HepG2 (cell line): ENCODE measurements at regions not wholly inside any gene's neighbourhood (a gene's known extent, or its start where the extent isn't known, plus 50 kb on each side); places are given as distances from the start of the nearest gene placed in this dataset.

Source experiments
- ATAC-seq: fragments of 200-7000 bp; cut with Tn5 transposase; 3 replicates; pipeline ENCODE4 v1.9.1; 2020; ENCODE audit warnings: mild to moderate bottlenecking, moderate library complexity
- BruUV-seq: library from RNA; stranded (reverse); fragments of 400-500 nt; replicated peaks from 2 replicates; lab custom pipeline; 2021; lab: Mats Ljungman, UMichigan
- CTCF ChIA-PET: fragments of 300-600 bp; formaldehyde crosslinking; extraction: SDS; loops from one replicate; lab custom pipeline; 2021; ENCODE audit warnings: low total read pairs, inconsistent platforms, low intra/inter-chr PET ratio; lab: Yijun Ruan, JAX
- POLR2A ChIA-PET: fragments of 350-600 bp; sonication (Branson Sonifier 250); formaldehyde crosslinking; loops from one replicate; lab custom pipeline; 2020; ENCODE audit warnings: antibody characterized with exemption, inconsistent platforms; lab: Yijun Ruan, JAX
- DNase-seq: peaks from one replicate; pipeline ENCODE4 v3.0.0-alpha.2; 2015; ENCODE audit warnings: low spot score
- FAIRE-seq: peaks from 3 replicates; lab custom pipeline; 2011; peaks lifted over from hg19 to GRCh38; lab: Jason Lieb, UNC
- H2AFZ ChIP-seq: one replicate; pipeline ENCODE4 v1.6.1; 2011; ENCODE audit warnings: low read length, inconsistent platforms
- H3K27ac ChIP-seq: fragments of 300-600 bp; 3 replicates; pipeline ENCODE4 v1.8.0; 2011; ENCODE audit warnings: mixed run types, mild to moderate bottlenecking, mixed read lengths, low read length, inconsistent platforms; ENCODE audit not compliant: insufficient read depth; ENCODE audit errors: extremely low read length
- H3K27me3 ChIP-seq, 2 experiments: fragments of 200-600 bp in 1 of 2; 2 replicates in 1 of 2; 3 replicates in 1 of 2; pipeline versions ENCODE4 v1.6.0 to v1.8.0; 2011; ENCODE audit warnings: low read length in 2 of 2, mild to moderate bottlenecking in 2 of 2, moderate library complexity in 2 of 2, inconsistent platforms in 1 of 2; ENCODE audit not compliant: insufficient read depth in 2 of 2, control insufficient read depth in 1 of 2
- H3K36me3 ChIP-seq, 2 experiments: fragments of 200-600 bp in 1 of 2; replicated peaks in 1 of 2; 2 replicates in 1 of 2; 3 replicates in 1 of 2; pipeline versions ENCODE4 v1.5.1 to v1.8.0; 2011; ENCODE audit warnings: low read length in 2 of 2, inconsistent platforms in 1 of 2; ENCODE audit not compliant: insufficient read depth in 2 of 2, control insufficient read depth in 1 of 2
- H3K4me1 ChIP-seq: 2 replicates; pipeline ENCODE4 v1.5.1; 2012; ENCODE audit warnings: low read length, inconsistent platforms; ENCODE audit not compliant: insufficient read depth
- H3K4me2 ChIP-seq: 2 replicates; pipeline ENCODE4 v1.6.0; 2011; ENCODE audit warnings: low read depth, low read length, inconsistent platforms
- H3K4me3 ChIP-seq, 3 experiments: fragments of 200-600 bp in 1 of 3; sonication (generic), shearing (Covaris generic) in 1 of 3; replicated peaks in 1 of 3; 2 replicates each; pipeline ENCODE4 v1.5.1; 2011 to 2016; ENCODE audit warnings: low read length in 3 of 3, inconsistent platforms in 2 of 3, low read depth in 2 of 3, mild to moderate bottlenecking in 2 of 3, control low read depth in 1 of 3, mixed read lengths in 1 of 3; ENCODE audit not compliant: insufficient read depth in 1 of 3
- H3K79me2 ChIP-seq: one replicate; pipeline ENCODE4 v1.6.1; 2011; ENCODE audit warnings: low read length, inconsistent platforms; ENCODE audit not compliant: insufficient read depth
- H3K9ac ChIP-seq: 2 replicates; pipeline ENCODE4 v1.6.0; 2011; ENCODE audit warnings: mild to moderate bottlenecking, low read depth, low read length, inconsistent platforms; ENCODE audit not compliant: insufficient read depth
- H3K9me3 ChIP-seq: 2 replicates; pipeline ENCODE4 v1.5.1; 2012; ENCODE audit warnings: mild to moderate bottlenecking, low read length
- H4K20me1 ChIP-seq: 2 replicates; pipeline ENCODE4 v1.6.0; 2011; ENCODE audit warnings: inconsistent platforms, mild to moderate bottlenecking, low read length, moderate library complexity; ENCODE audit not compliant: insufficient read depth
- FOXA1 ChIP-seq, 2 experiments: fragments of 450-650 bp in 1 of 2; sonication (generic) in 1 of 2; formaldehyde crosslinking in 1 of 2; IDR thresholded peaks; 2 replicates each; pipeline versions ENCODE4 v1.4.0 to v1.6.1; 2016 to 2020; ENCODE audit warnings: missing genetic modification reagents in 1 of 2
- KLF9 ChIP-seq: IDR thresholded peaks from 2 replicates; pipeline ENCODE4 v1.6.1; 2016; ENCODE audit warnings: low read depth
- KMT2B ChIP-seq: IDR thresholded peaks from 2 replicates; pipeline ENCODE4 v1.6.1; 2016; ENCODE audit warnings: missing genetic modification reagents, missing compliant biosample characterization
- RELA ChIP-seq: sonication (generic); formaldehyde crosslinking; IDR thresholded peaks from 2 replicates; pipeline ENCODE4 v1.4.0; 2020; ENCODE audit warnings: missing genetic modification reagents
- RFX3 ChIP-seq: IDR thresholded peaks from 2 replicates; pipeline ENCODE4 v1.6.1; 2016; ENCODE audit warnings: missing biosample characterization, missing genetic modification reagents
- SSRP1 ChIP-seq: IDR thresholded peaks from 2 replicates; pipeline ENCODE4 v1.6.1; 2016; ENCODE audit warnings: control low read depth
- TP53 ChIP-seq: sonication (generic); formaldehyde crosslinking; conservative IDR thresholded peaks from 2 replicates; pipeline ENCODE4 v1.4.0; 2020; ENCODE audit warnings: missing genetic modification reagents
- ZBTB44 ChIP-seq: sonication (generic); formaldehyde crosslinking; IDR thresholded peaks from 2 replicates; pipeline ENCODE4 v1.4.0; 2020; ENCODE audit warnings: missing genetic modification reagents
- ZNF17 ChIP-seq: sonication (generic); formaldehyde crosslinking; IDR thresholded peaks from 2 replicates; pipeline ENCODE4 v1.5.0; 2020; ENCODE audit warnings: mild to moderate bottlenecking, missing genetic modification reagents
- ZNF256 ChIP-seq: sonication (generic); formaldehyde crosslinking; conservative IDR thresholded peaks from 2 replicates; pipeline ENCODE4 v1.4.0; 2020; ENCODE audit warnings: missing genetic modification reagents
- ZNF326 ChIP-seq: sonication (generic); formaldehyde crosslinking; IDR thresholded peaks from 2 replicates; pipeline ENCODE4 v1.4.0; 2020; ENCODE audit warnings: missing genetic modification reagents, borderline replicate concordance
- ZNF614 ChIP-seq: IDR thresholded peaks from 2 replicates; pipeline ENCODE4 v1.6.1; 2018; ENCODE audit warnings: missing biosample characterization, missing genetic modification reagents, inconsistent platforms, borderline replicate concordance
- ZNF639 ChIP-seq: conservative IDR thresholded peaks from 2 replicates; pipeline ENCODE4 v1.6.1; 2018; ENCODE audit warnings: missing genetic modification reagents
- WGBS: methylation state at CpG from one replicate; pipeline ENCODE4 v1.1.6; 2017; ENCODE audit warnings: low lambda C conversion rate; 5-methylcytosine and 5-hydroxymethylcytosine counted together
- in situ Hi-C: cut with HindIII; loops from 2 replicates; pipeline ENCODE4 v1.10.0; 2017; ENCODE audit warnings: low pct_unique_long_range_greater_than_20kb; ENCODE audit not compliant: extremely low pct_ligation_motif_present
- intact Hi-C: fragments of 100-400 bp; cut with micrococcal nuclease; formaldehyde crosslinking; loops from one replicate; pipeline ENCODE4 v1.10.0; 2022; ENCODE audit not compliant: unreplicated experiment

DNA sequence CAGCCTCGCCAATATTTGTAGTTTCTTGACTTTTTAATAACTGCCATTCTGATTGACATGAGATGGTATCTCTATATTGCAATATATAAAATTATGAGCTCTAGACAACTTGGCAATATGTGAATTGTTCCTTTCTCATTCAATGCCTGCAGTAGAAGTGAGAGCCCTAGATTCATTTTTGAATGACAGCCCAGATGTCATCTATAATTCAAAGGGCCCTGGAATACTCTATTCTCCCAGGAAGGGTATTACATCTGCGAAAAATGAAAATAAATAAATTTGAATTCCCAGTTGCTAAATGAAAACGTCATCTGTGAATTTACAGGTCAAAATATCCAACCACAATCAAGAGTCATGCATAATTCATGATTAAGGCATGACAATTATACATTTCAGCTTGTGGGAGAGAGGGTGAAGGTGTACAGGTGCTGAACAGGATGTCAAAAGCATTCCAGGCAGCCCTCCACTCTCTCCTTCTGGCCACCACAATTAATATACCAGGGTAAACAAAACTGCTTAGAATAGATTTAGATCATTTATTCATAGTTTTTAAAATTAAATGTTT, 1147.3 kb downstream of the XPNPEP1 start:
- Histone ChIP-seq H3K4me3 (no peak overlapping the region), H3K79me2 (no peaks in the 10 kb centered on the region), H3K9me3 (peaks cover 79% of the 10 kb centered on the region), H4K20me1 (no peaks in the 10 kb centered on the region)
- FAIRE-seq, result no peak
- BruUV-seq, result no TSS peak
- WGBS, result 3% methylated on average over 3 of the region's 3 CpGs
- TF ChIP-seq ZNF256 (no peak), TP53 (no peak), ZNF326 (CRISPR knock-in tag) (no peak), ZNF639 (no peak), KMT2B (CRISPR knock-in tag) (no peak), ZBTB44 (no peak), KLF9 (CRISPR knock-in tag) (no peak), RELA (CRISPR knock-in tag) (no peak), ZNF17 (CRISPR knock-in tag) (no peak), FOXA1 (IDR thresholded peaks at IDR 0.05) (no peak), FOXA1 (CRISPR knock-in tag; IDR thresholded peaks at IDR 0.05) (no peak), RFX3 (no peak), ZNF614 (CRISPR knock-in tag) (no peak), SSRP1 (CRISPR knock-in tag) (no peak)
- TF ChIP-seq, all 625 proteins: peak for 0
- Histone ChIP-seq H2AFZ (no peak overlapping the region), H3K36me3 (no peaks in the 10 kb centered on the region), H3K27ac (no peak overlapping the region), H3K27me3 (no peaks in the 10 kb centered on the region; a peak in 1 of 5 replicates), H3K9ac (no peak overlapping the region), H3K4me2 (no peak overlapping the region), H3K4me1 (no peaks in the 10 kb centered on the region)
- intact Hi-C loops (no loop called here), in situ Hi-C loops (no loop called here)
- POLR2A ChIA-PET, result no interaction called here
- CTCF ChIA-PET, result no interaction called here
- DNase-seq, result no peak
- no peak for ATAC-seq
